Midbrain (tissue), 1 donor: ENCODE measurements at regions not wholly inside any gene's neighbourhood (a gene's known extent, or its start where the extent isn't known, plus 50 kb on each side); places are given as distances from the start of the nearest gene placed in this dataset.
"Not testable (repeated sequence)": the region's sequence is repeated elsewhere in the genome, so short reads cannot be mapped to it uniquely, and the experiment has no call there.

Experiments used
- DNase-seq: peaks from one replicate; lab custom pipeline; 2025; lab: John Stamatoyannopoulos, UW

DNA sequence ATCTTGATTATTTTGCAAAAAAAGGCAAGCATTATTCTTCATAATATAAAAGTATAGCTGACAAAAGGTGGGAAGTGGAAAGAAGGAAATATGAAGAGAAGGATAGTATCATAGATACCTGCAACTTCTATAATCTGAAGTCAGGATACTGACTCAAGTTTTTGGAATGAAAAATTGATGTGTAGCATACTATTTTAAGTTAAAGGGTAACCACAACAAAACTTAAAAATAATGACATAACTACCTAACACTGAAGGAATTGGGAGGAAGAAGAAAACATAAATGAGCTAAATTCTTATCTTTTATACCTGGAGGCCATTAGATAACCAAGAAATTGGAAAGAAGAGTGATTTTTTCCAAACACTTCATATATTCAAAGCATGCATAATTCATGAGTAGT is 51.8 kb upstream of the TLE1 start:
- no peak for DNase-seq

DNA sequence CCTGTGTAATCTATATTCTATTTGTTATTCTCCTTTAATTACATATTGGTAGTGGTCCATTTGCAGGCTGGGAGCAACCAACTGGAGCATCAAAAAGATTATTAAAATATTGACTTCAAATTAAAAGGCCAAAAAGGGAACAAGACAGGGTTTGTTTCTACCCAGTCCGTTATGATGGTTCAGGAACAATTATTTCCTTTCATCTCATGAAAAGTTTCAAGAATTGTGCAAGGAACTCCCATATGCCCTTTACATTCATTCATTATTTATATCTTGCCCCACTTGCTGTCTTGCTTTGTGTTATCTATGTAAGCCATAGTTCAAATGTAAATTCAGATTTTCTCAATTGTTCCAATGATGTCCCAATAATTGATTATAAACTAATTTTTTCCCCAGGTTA is 58.7 kb upstream of the TLE1 start:
- no peak for DNase-seq

DNA sequence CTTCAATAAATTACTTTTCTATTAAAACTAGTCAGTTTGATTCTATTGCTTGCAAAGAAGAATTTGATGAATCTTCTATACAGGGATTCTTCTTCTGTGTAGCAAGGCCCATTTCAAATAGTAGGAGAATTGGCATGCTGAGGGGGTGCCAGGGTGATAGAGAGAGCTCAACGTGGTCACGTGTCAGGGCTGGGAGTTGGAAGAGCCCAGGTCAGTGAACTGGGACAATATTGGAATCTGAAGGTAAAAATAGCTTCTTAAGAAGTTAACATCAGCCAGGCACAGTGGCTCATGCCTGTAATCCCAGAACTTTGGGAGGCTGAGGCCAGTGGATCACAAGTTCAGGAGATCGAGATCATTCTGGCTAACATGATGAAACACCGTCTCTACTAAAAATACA is 64.1 kb upstream of the TLE1 start:
- no peak for DNase-seq

DNA sequence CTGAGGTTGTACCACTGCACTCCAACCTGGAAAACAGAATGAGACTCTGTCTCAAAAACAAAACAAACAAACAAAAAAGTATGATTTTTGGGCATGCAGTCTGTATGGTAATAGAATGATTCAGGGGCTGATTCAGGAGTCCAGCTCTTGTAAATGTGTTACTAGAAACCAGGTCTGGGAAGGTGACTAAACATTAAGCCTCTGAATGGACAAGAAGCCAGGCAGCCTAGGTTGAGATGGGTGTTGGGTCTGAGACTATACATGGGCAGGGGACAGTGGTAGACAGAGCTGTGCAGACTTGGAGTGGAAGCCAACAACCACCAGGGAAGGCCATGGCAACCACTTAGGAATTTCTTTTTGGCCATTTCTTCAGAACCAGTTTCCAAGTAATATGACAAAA is 64.9 kb upstream of the TLE1 start:
- no peak for DNase-seq

DNA sequence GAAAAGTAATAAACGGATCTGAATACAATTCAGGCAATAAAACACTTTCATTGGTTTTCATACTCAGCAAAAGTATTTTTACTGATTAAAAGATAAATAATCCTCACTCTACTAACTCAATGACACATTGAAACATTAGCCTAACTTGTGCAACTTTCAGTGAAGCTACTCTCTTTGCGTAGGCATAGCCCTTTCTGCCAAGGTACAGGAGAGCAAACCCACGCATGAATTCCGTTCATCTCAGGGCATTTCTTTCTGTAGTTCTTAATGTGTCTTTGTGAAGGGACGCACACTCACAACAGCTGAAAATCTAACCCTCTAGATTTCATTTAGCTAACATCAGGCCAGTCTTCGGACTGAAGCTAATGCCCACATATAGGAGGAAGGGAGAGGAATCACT is 66.4 kb upstream of the TLE1 start:
- DNase-seq, result no peak

DNA sequence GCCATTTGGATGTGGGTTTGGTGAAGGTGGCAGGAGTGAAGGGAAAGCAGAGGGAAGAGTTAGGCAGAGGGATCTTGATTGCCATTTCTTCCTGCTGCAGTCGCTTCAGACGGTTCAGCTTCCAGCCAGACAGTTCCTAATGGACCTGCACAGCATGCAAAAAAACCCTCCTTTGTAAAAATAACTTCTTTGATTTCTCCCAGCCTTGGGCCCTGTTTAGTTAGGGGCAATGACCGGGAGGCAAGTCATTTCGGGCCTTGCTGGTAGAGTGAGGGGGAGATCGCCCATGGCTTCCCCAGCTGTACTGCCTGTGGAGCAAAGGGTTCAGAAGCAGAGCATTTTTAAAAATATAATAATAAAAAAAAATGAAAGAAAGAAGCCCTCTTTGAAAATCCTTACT is 67.2 kb upstream of the TLE1 start:
- DNase-seq, result no peak

DNA sequence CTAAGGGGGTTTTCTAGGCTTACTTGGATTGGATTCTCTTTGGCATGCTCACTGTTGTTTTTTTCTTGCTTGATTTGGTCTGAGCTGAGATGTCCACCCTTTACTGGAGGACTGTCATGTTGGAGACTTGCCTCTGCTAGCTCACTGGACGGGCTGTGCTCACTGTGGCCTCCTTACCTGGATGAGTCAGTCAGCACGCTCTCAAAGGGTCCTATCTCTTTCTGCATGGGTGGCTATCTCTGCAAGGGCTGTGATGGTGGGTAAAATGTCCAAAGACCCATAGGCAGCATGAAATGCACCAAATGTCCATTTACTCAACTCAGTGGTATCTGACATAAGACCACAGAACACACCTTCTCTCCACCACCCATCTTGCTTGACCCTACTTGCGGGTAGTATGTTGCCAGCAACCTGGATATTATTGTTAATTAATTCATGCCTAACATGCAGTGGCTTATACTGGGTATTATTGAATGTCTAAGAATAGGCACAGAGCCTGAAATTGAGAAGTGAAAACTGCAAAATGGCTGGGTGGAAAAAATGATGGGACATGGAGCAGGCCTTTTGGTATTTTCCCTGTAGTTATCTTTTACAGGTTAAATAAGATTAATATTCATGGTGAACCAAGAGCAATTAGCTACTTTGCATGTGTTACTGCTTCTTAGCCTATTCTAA is 68.9 kb upstream of the TLE1 start:
- DNase-seq, result no peak

DNA sequence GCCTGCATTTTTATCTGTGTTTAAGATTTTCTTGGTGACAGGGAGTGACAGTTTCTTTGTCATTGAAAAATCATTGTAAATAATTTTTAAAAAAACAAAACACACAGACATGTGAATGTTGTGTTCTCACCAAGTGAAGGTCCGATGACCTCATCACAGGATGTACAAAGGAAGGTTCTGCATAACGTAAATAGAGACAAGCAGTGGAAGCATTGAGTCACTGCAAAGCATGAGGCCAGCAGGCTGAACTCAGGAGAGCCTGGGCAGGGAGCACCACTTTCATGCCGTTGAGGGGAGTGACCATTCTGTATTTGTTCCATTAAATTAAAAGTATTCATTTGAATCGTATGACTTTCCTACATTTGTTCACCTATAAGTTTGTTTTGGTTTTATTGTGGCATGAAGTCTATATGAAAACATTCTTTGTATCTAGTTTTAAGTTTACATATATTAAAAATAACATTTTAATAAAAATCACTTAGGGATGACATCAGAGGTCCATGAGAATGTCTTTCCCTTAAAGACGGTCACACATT is 70.4 kb upstream of the TLE1 start:
- DNase-seq, result no peak

DNA sequence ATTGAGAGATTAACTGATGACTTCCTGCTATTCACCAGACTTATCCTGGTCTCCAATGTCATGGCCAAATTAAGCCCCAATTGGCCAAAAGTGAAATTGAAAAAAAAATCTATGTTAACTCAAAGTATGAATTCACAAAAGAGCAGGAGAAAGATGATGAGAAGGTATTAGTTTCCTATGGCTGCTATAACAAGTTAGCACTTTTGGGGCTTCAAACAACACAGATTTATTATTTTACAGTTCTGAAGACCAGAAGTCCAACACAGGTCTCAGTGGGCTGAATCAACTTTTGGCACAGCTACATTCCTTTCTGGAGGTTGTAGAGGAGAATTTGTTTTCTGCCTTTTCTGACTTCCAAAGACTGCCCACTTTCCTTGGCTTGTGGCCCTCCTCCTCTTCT is 78.6 kb upstream of the TLE1 start:
- DNase-seq, result no peak

DNA sequence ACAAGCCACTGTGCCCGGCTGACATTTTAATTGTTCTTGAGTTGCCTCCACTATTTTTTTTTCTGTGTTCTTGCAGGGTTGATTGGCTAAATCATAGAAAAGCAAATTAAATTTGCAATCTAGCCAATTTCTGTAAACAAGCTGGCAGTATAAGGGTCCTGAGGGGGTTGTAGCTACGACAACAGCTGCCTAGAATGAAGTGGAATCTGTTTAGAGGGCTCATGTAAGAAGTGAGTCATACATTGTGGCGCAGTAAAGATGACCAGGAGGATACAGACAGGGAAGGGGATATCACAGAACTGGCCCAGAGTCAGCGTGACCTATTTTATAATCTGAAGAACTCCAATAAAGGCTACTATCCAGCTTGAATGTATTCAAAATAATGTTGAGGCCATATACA is 82.2 kb upstream of the TLE1 start:
- no peak for DNase-seq

DNA sequence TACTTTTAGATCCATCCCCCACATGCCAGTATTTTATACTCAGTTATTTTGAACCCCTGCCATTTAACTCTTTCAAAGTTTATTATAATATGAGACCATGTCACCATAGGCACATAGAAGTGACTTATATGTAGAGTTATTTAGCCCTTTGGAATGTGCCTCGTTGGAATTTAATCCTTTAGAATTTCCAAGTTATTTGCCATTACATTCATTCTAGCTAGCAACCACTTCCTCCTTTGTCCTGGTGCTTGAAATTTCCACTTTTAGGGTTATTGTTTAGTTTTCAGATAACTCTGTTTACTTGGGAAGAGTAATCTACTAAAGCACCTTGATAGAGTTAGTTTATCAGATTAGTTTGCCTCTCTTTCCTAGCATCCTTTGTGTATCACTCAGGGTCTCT is 82.8 kb upstream of the TLE1 start:
- no peak for DNase-seq

DNA sequence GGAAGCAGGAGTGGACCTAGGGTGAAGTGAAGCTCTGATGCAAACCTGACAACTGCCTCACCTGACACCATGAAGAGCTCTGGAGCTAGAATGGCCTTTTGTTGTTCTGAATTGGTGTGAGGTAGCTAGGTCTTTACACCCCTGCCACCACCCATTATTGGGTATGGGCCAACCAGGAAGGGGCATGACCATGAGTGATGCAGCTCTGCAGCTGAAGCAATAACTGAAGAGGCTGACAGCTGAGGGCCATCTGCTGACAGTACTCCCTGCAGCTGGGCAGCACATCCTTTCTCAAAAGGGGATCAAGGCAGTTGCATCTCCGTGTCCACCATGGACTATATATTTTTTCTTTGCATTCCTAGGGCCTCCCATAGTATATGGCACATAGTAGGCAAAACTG is 87.0 kb upstream of the TLE1 start:
- no peak for DNase-seq

DNA sequence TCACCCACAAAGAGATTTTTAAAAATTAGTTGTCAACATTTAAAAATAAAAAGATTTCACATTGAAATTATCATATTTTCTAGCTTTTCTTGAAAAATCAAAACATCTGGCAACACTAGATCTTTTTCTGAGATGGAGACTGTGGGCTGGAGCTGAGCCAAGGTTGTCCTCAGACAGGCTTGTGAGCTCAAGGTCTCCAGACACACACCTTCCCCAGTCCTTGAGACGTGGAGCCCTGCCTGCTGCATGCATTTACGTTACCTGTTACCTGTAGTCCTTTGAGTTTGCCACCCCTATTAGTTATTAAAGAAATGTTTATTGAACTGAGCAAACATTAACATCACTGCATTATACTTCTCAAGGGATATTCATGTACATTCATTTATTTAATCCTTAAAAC is 87.5 kb upstream of the TLE1 start:
- no peak for DNase-seq

DNA sequence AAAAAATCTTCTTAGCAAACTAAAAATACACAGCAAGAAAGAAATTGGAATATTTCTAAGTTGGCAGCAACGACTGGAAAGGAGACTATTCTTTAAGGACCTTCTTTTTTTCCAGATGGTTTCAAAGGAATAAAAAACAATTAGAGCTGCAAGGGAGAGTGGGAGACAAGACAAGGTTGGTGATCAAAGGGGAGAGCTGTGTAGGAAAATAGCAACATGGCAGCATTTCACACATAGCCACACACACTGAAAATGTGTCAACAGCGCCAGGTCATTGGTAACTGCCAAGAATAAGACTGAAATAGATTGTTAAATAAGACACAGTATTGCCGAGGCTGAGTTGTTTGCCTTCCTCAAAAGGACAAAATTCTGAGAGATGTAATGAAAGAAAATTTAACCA is 88.1 kb upstream of the TLE1 start:
- no peak for DNase-seq

DNA sequence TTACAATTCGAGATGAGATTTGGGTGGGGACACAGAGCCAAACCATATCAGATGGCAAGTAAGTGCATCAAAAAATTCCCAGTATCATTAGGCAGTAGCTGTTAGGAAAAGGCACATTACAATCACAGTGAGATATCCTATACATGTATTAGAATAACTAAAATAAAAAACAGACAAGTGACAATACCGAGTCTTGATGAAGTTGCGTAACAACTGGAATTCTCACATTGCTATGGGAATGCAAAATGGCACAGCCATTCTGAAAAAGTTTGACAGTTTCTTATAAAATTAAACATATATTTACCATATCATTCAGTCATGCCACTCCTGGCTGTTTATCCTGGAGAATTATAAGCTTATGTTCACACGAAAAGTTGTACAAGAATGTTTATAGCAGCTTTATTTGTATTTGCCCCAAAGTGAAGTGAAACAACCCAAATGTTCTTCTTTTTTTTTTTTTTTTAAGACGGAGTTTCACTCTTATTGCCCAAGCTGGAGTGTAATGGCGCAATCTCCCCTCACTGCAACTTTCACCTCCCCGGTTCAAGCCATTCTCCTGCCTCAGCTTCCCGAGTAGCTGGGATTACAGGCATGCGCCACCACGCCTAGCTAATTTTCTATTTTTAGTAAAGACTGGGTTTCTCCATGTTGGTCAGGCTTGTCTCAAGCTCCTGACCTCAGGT is 93.1 kb upstream of the TLE1 start:
- no peak for DNase-seq

DNA sequence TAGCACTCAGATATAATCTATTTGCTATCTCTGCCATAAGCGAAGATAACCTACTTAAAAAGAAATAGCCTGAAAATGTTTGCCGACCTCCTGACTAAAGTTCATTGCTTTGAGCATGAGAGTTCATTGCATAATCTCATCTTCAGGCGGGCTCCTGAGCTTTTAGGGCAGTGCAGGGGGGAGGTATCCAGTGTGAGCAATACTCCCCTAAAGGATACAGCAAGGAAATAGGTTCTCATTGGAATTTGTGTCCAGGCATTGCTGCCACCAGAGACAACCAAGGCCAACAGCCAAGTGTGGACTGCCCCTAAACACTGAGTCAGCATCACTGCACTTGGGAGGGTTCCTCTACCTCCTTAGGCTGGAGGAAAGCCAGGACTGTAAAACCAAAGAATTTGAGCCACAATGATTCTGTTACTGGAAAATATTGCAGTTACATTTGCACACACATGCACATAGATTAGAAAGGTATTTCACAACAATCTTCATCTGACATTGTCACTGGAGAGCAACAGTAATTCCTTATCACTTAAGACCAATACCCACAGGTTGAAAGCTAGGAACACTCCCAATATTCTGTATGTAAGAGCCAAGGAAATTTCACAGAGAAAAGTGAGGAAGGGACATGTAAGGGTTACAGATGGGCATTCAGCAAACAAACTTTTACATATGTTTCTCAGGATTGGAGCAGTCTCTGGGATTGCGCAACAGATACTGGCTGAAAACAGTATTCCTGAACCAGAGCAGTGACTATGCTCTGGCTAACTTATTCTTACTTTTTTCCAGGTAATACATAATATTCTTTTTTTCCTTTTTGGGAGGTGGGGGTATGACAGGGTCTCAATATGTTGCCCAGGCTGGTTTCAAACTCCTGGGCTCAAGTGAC is 98.6 kb upstream of the TLE1 start:
- no peak for DNase-seq

DNA sequence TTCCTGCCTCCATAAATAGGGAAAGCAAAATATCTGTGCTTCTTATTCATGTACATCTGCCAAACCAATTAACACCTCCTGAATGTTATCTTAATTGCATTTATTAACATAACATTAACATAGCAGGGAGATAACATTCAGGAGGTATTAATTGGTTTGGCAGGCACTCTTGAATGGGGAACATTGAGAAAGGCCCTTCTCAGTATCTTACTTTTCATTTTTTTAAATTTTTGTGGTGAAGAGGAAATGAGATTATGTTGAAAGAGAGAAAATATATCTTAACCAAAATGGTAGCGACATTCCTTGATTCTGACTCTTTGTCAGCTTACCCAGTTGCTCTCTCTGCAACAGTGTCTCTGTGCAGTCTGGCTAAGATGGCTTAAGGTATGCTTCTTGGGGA is 100.4 kb upstream of the TLE1 start:
- no peak for DNase-seq

DNA sequence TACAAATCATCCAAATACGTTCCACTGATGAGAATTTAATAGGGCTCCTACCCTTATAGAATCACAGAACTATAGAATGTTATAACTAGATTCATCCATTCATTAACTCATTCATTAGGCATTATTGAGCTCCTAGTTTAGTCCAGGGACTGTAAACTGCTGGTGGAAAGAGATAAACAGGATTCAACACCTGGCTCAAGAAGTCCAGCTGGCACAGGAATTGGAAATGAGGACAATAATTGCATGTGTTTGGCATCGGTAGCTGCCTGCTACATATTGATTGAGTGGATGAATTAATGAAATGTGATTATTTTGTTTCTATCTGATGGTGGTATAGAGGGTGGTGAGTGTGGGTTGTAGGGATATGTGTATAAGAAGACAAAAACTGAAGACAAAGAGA is 100.8 kb upstream of the TLE1 start:
- DNase-seq, result no peak

DNA sequence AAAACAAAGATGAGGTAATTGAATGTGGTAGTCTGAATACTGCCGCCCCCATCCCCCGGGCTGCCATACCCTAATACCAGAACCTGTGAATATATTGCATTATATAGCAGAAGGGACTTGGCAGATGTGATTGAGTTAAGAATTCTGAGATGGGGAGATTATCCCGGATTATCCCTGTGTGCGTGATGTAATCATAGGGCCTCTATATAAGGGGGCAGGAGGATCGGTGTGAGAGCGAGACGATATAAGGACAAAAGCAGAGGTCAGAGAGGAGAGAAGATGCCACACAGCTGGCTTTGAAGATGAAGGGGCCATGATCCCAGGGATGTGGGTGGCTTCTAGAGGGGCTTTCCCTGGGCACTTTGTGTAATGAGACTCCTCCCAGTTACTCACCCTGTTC is 101.7 kb upstream of the TLE1 start:
- DNase-seq, result no peak

DNA sequence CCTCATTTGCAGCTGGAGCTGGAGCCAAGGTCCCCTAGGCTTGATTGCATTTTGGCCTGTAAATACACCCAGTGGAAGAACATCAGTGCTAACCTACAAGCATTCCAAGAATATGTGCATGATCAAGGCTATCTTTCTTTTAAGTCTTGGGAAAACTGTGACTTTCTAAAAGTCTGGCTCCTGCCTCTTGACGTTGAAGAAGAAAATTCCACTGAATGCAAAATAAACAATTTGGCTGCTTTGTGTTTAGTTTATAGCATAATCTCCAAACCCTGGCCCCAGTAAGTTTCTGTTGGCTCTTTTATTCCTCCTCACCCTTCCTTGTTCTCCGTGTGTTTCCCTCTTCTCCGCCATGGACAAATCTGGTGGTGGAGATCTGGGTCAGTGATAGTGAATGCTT is 109.3 kb upstream of the TLE1 start:
- no peak for DNase-seq

DNA sequence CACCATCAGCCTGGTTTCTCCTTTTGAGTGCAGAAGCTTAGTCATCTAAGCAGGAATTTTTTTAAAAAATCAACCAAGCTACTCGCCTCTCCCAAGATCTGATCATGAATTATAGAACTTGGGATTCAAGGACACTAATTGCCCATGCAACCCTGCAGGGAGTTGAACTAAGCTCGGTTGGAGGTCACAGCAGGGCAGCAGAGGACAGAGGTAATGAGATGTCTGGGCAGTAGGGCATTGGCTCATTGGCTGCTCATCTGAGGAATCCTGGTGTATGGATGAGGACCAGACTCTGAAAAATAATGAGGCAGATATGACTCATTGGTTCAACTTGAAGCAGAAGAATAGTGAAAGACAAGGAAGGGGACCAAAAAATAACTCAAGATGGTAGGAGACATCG is 111.8 kb upstream of the TLE1 start:
- DNase-seq, result no peak

DNA sequence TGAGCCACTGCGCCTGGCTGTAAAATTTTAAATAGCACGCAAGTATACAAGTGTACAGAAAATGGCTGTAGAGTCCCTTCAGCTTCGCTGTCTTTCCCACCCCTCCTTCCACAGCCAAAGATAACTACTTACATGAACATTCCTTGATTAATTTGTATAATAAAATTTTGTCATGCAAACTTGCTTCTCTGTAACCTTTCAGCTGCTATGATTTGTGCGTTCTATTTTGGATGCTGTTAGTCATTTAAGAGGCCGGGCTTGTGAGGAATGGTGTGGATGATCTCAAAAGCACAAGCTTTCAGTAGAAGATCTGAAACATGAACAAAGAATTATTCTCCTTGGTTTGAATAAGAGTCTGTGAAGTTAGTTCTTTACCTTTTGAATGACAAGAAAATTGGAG is 115.0 kb upstream of the TLE1 start:
- DNase-seq, result no peak

DNA sequence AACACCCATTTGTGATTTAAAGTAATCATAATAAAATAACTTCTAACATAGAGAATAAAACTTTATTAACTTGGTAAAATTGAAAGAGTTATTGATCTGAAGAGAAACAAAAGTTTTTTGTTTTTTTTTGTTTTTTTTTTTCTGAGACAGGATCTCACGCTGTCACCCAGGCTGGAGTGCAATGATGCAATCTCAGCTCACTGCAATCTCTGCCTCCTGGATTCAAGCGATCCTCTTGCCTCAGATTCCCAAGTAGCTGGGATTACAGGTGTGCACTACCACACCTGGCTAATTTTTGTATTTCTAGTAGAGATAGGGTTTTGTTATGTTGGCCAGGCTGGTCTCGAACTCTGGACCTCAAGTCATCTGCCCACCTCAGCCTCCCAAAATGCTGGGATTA is 116.5 kb upstream of the SPATA31D4 start:
- DNase-seq, result not testable (repeated sequence)
